Activated CD8-positive, alpha-beta T cell treated with anti-CD3 and anti-CD28 coated beads for 36 hours (primary cell): ENCODE measurements at regions not wholly inside any gene's neighbourhood (a gene's known extent, or its start where the extent isn't known, plus 50 kb on each side); places are given as distances from the start of the nearest gene placed in this dataset.

Experiments used
- ATAC-seq: fragments of 200-7000 bp; cut with Tn5 transposase; one replicate; pipeline ENCODE4 v1.10.0; 2021; ENCODE audit warnings: mild to moderate bottlenecking, moderate library complexity
- CTCF ChIA-PET: fragments of 350-600 bp; sonication (Branson Sonifier 250); formaldehyde crosslinking; loops from one replicate; lab custom pipeline; 2021; ENCODE audit warnings: antibody characterized with exemption; lab: Charles Lee
- POLR2A ChIA-PET: fragments of 350-600 bp; sonication (Branson Sonifier 250); formaldehyde crosslinking; loops from one replicate; lab custom pipeline; 2021; ENCODE audit warnings: antibody characterized with exemption; lab: Charles Lee
- DNase-seq: peaks from one replicate; pipeline ENCODE4 v3.0.0-alpha.2; 2020
- H3K27ac Mint-ChIP-seq: one replicate; pipeline ENCODE4 v1.8.0; 2021; ENCODE audit warnings: mild to moderate bottlenecking, mixed read lengths
- H3K27me3 Mint-ChIP-seq: one replicate; pipeline ENCODE4 v1.8.0; 2021; ENCODE audit warnings: mixed read lengths
- H3K36me3 Mint-ChIP-seq: one replicate; pipeline ENCODE4 v1.8.0; 2021; ENCODE audit warnings: low read depth, mixed read lengths
- H3K4me1 Mint-ChIP-seq: one replicate; pipeline ENCODE4 v1.8.0; 2021; ENCODE audit warnings: low read depth, mixed read lengths
- H3K4me3 Mint-ChIP-seq: one replicate; pipeline ENCODE4 v1.8.0; 2021; ENCODE audit warnings: mild to moderate bottlenecking, moderate library complexity, mixed read lengths
- H3K9me3 Mint-ChIP-seq: one replicate; pipeline ENCODE4 v1.8.0; 2021; ENCODE audit warnings: mixed read lengths
- CTCF ChIP-seq: fragments of 200-600 bp; IDR thresholded peaks from one replicate; pipeline ENCODE4 v1.8.0; 2022; ENCODE audit warnings: antibody characterized with exemption, mild to moderate bottlenecking
- intact Hi-C: fragments of 100-400 bp; cut with micrococcal nuclease; formaldehyde crosslinking; loops from one replicate; pipeline ENCODE4 v1.10.0; 2022

- Mint-ChIP-seq H3K36me3 (no peaks in the 10 kb centered on the region), H3K4me1 (no peaks in the 10 kb centered on the region), H3K9me3 (no peaks in the 10 kb centered on the region), H3K27me3 (no peaks in the 10 kb centered on the region), H3K4me3 (no peak overlapping the region), H3K27ac (no peak overlapping the region)
- DNase-seq: no peak
- CTCF ChIA-PET: no interaction called here
- no peak for TF ChIP-seq CTCF
- ATAC-seq: no peak
- POLR2A ChIA-PET: no interaction called here
- intact Hi-C loops: no loop called here
Measured at GRCh38 chr7:48703466-48703865, 220.9 kb upstream of the CDC14C start.

DNA sequence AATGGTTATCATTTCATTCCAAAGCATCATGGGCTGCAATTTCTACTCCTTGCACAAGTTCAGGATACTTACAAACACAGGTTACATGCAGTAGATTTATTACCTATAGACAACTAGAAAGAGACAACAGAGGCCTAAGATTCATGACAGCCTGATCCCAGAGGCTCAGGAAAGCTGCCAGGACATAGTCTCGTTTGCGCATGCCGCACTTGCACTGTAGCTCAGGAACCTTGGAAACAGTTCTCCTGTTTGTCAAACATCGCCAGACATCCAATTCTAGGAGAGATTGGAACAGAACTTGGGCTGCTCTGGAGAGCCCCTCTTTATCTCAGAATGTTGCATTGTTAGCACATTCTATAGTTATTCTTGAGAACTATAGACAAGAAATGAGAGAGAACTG lies 216.2 kb upstream of the CDC14C start:
- no peak for ATAC-seq

DNA sequence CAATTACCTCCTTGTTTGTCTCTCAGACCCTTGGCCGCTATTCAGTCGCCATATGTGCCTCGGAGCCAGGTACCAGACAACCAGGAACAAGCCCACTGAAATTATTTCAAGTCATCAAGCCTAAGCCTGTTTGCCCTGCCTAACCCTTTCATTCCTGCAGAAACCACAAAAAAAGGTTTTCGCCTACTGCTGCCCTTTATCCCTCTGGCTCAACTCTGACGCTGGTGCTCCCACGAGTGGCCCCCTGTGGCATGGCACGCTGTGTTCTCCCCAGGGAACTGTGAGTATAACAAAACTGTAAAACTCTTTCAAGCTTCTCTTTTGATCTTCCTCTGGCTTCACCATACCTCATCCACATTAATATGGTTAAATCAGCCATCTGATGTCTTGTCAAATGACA lies 215.7 kb upstream of the CDC14C start:
- DNase-seq: no peak
- ChIA-PET CTCF (no interaction called here), POLR2A (no interaction called here)
- Mint-ChIP-seq H3K4me1 (no peaks in the 10 kb centered on the region), H3K27ac (no peak overlapping the region), H3K36me3 (no peaks in the 10 kb centered on the region), H3K9me3 (no peaks in the 10 kb centered on the region), H3K4me3 (no peak overlapping the region), H3K27me3 (no peaks in the 10 kb centered on the region)
- intact Hi-C loops: no loop called here
- no peak for TF ChIP-seq CTCF
- no peak for ATAC-seq

More for the DNA sequence above, 216.2 kb upstream of the CDC14C start:
- no peak overlapping the region for H3K4me3 Mint-ChIP-seq
- CTCF ChIA-PET: no interaction called here
- H3K27me3 Mint-ChIP-seq: no peaks in the 10 kb centered on the region
- intact Hi-C loops: no loop called here
- no peak for DNase-seq
- POLR2A ChIA-PET: no interaction called here
- H3K27ac Mint-ChIP-seq: no peak overlapping the region
- no peaks in the 10 kb centered on the region for H3K9me3 Mint-ChIP-seq
- no peaks in the 10 kb centered on the region for H3K4me1 Mint-ChIP-seq
- TF ChIP-seq CTCF: no peak
- H3K36me3 Mint-ChIP-seq: no peaks in the 10 kb centered on the region

DNA sequence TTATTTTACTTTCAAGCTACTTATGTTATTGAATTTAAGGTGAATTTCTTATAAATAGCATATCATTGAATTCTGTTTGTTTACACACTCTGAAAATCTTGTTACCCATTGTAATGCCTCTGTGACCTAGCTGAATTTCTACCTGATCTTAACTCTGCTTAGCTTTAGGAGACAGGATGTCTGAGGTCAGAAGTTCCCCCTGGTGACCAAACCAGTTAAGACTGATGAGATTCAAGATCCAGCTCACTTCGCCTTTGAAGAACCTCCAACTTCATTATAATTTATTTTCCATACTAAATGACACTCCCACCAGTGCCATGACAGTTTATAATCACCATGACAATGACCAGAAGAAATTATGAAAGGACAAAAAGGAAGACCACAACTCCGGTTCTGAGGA lies 213.4 kb upstream of the CDC14C start:
- Mint-ChIP-seq H3K27me3 (no peaks in the 10 kb centered on the region), H3K9me3 (no peaks in the 10 kb centered on the region), H3K4me1 (no peaks in the 10 kb centered on the region), H3K27ac (no peak overlapping the region), H3K4me3 (no peak overlapping the region), H3K36me3 (no peaks in the 10 kb centered on the region)
- TF ChIP-seq CTCF: no peak
- intact Hi-C loops: no loop called here
- POLR2A ChIA-PET: no interaction called here
- DNase-seq (no peak), ATAC-seq (no peak)
- CTCF ChIA-PET: interaction anchor here (0.8 to 1.1 kb wide), 2 partner anchors 9 to 17 kb away, joined by 3 read pairs; no protein-coding TSS in a partner anchor

DNA sequence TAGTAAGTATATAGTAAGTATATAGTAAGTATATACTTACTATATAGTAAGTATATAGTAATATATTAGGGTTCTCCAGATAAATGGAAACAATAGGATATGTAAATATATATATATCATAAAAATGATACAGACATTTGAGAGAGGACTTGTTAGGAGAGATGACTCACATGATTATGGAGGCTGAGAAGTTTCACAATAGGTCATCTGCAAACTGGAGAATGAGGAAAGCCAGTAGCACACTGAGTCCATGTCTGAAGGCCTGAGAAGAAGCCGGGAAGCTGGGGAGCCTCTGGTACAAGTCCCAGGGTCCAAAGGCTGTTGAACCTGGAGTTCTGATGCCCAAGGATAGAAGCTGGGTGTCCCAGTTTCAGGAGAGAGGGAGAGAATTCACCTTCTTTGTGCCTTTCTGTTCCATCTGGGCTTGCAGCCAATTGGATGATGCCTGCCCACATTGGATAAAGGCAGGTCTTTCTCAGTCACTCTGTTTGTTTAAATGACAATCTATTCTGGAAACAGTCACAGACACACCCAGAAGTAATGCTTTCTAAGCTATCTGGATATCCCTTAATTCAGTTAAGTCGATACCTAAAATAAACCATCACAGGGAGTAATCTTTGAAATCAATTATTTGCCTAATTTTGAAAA lies 205.5 kb upstream of the CDC14C start:
- no peak overlapping the region for H3K27ac Mint-ChIP-seq
- POLR2A ChIA-PET: no interaction called here
- no peaks in the 10 kb centered on the region for H3K4me1 Mint-ChIP-seq
- ATAC-seq: no peak
- CTCF ChIA-PET: no interaction called here
- intact Hi-C loops: no loop called here
- DNase-seq: no peak
- no peak for TF ChIP-seq CTCF
- H3K36me3 Mint-ChIP-seq: no peaks in the 10 kb centered on the region
- H3K9me3 Mint-ChIP-seq: no peaks in the 10 kb centered on the region
- H3K27me3 Mint-ChIP-seq: no peaks in the 10 kb centered on the region
- no peak overlapping the region for H3K4me3 Mint-ChIP-seq
